Transverse colon (tissue), 3 donors: ENCODE measurements at regions not wholly inside any gene's neighbourhood (a gene's known extent, or its start where the extent isn't known, plus 50 kb on each side); places are given as distances from the start of the nearest gene placed in this dataset.
"Not testable (repeated sequence)": the region's sequence is repeated elsewhere in the genome, so short reads cannot be mapped to it uniquely, and the experiment has no call there.

Source experiments
- CTCF ChIP-seq, 5 experiments: fragments of 200-600 bp in 3 of 5; fragments of 450-650 bp in 2 of 5; sonication (generic) in 3 of 5; IDR thresholded peaks; 1 replicate in 2 of 5; 2 replicates in 3 of 5; pipeline ENCODE4 v1.5.1; 2016 to 2017; ENCODE audit warnings: antibody characterized with exemption in 5 of 5, inconsistent platforms in 3 of 5, mild to moderate bottlenecking in 2 of 5, moderate library complexity in 1 of 5
- POLR2A ChIP-seq: fragments of 450-650 bp; IDR thresholded peaks from one replicate; pipeline ENCODE4 v1.6.1; 2016; ENCODE audit warnings: antibody characterized with exemption, mild to moderate bottlenecking, moderate library complexity

DNA sequence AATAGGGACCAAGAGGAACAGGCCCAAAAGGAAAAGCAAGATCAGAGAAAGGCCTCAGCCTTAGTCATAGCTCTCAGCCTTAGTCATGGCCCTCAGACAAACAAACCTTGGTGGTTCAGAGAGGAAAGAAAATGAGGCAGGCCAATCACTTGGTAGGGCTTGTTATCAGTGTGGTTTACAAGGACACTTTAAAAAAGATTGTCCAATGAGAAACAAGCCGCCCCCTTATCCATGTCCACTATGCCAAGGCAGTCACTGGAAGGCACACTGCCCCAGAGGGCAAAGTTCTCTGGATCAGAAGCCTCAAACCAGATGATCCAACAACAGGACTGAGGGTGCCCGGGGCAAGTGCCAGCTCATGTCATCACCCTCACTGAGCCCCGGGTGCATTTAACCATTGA lies 121.0 kb upstream of the CRY1 start:
- TF ChIP-seq POLR2A; CTCF (IDR thresholded peaks at IDR 0.05): not testable (repeated sequence)
